GM18507 (cell line): ENCODE measurements at regions not wholly inside any gene's neighbourhood (a gene's known extent, or its start where the extent isn't known, plus 50 kb on each side); places are given as distances from the start of the nearest gene placed in this dataset.
"Not testable (repeated sequence)": the region's sequence is repeated elsewhere in the genome, so short reads cannot be mapped to it uniquely, and the experiment has no call there.

Source experiments
- DNase-seq: peaks from one replicate; pipeline ENCODE4 v3.0.0; 2011; ENCODE audit warnings: low read depth; ENCODE audit not compliant: insufficient read length; ENCODE audit errors: extremely low spot score
- FAIRE-seq: peaks from 2 replicates; lab custom pipeline; 2011; peaks lifted over from hg19 to GRCh38; lab: Jason Lieb, UNC

- FAIRE-seq (no peak), DNase-seq (no peak)
Measured at GRCh38 chr7:11985971-11986370, 154.0 kb upstream of the THSD7A start.

DNA sequence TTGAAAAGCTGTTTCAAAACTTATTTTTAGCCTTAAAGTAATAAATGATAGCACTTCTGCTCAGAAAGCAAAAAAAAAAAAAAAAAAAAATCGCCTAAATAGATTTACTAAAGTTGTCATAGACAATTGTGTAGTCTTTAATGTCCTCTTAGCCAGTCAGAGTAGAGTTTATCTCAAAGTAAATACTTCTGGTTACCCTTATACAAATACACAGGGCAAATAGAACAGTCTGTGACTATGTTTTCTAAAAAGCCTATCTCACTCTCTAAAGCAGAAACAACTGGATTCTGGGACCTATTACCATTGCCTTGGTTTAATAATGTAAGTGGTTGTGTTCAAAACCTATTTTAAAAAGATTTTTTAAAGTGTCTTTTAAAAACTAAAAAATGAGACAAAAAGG lies 156.2 kb upstream of the THSD7A start:
- FAIRE-seq (no peak), DNase-seq (no peak)

DNA sequence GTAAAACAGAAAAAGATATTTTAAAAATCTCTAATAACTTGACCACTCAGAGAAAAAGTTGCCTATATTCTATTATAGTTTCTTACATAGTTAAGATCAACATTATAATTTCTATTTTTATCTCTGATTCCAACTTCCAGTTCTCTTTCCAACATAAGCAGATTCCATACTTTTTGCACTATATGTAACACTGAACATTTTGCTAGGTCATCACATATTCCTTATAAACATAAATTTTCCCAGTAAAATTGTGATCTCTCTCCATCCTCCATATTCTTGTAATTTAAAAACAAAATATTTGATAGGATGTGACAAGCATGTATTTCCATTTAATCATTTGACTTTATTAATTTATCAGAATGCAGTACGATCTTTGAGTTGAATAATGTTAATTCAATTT lies 170.4 kb upstream of the THSD7A start:
- FAIRE-seq (no peak), DNase-seq (no peak)

- FAIRE-seq = no peak
- no peak for DNase-seq
Measured at GRCh38 chr7:12004581-12004980, 172.6 kb upstream of the THSD7A start.

DNA sequence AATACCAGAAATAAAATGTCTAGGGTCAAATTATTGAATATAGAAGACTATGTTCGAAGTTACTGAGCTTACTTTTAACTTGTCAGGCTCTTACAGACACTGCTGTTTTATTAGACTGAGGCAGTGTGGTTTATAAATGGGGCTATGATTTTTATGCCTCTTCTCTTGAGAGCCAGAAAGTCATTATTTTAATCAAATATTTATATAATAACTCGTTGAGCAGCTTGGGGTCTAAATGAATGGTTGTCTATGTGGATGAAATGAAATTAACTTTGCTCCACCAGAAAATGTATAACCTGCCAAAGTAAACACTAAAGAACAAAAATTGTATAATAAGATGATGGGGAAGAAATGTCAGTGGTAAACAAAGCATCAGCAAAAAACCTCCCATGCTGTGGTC lies 175.6 kb upstream of the THSD7A start:
- no peak for DNase-seq
- FAIRE-seq = no peak

DNA sequence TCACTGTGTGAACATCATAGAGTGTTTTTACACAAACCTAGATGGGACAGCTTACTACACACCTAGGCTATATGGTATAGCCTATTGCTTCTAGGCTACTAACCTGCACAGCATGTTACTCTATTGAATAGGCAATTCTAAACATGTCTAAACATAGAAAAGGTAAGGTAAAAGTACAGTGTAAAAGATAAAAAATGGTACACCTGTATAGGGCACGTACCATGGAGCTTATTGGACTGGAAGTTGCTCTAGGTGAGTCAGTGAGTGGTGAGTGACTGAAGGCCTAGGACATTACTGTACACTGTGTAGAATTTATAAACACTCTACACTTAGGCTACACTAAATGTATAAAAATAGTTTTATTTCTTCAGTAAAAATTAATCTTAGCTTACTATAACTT lies 182.0 kb upstream of the THSD7A start:
- FAIRE-seq (no peak), DNase-seq (no peak)

- no peak for DNase-seq
- FAIRE-seq = no peak
Measured at GRCh38 chr7:12016439-12016838, 184.4 kb upstream of the THSD7A start.

DNA sequence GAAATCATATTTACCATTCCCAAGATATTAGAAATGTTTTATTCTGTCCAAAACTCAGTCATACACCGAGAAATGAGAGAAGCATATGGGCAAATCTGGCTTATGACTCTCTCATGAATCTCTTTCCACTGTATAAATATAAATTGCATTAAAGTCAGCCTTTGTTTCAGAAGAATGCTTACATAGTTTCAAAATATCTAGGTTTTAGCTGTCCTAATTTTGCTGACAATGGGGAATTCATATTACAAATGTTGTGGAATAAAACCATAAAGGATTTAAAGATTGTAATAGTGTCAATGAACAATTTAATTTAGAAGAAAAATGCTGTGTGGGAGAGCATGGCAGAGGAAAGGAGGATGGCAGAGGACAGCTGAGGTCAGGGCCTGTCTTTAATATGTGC lies 185.0 kb upstream of the THSD7A start:
- FAIRE-seq (no peak), DNase-seq (no peak)

- FAIRE-seq = not testable (repeated sequence)
Measured at GRCh38 chr7:12022011-12022410, 189.1 kb upstream of the TMEM106B start.

DNA sequence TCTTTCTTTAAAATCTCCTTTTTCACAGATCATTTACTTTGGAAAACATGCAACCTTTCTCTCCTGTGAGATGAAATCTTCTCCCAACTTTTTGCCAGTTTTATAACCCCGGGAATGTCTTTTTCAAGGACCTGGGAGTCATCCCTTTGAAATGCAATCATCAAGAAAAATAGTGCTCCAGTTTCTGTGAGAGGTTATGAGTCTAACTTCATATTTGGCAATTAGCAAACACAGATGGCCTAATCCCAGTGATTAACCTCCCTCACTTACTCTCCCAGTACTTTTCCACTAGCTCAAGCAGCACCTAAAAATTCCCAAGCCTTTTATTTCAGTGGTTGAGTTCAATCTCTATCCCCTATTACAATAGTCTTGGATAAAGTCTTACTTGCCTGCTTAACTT lies 185.8 kb upstream of the TMEM106B start:
- no peak for FAIRE-seq

More at GRCh38 chr7:12022011-12022410, 189.1 kb upstream of the TMEM106B start:
- DNase-seq = not testable (repeated sequence)

GRCh38 chr7:12028508-12028907 lies 182.6 kb upstream of the TMEM106B start:
- DNase-seq = no peak
- no peak for FAIRE-seq

More for the DNA sequence above, 185.8 kb upstream of the TMEM106B start:
- DNase-seq = no peak

DNA sequence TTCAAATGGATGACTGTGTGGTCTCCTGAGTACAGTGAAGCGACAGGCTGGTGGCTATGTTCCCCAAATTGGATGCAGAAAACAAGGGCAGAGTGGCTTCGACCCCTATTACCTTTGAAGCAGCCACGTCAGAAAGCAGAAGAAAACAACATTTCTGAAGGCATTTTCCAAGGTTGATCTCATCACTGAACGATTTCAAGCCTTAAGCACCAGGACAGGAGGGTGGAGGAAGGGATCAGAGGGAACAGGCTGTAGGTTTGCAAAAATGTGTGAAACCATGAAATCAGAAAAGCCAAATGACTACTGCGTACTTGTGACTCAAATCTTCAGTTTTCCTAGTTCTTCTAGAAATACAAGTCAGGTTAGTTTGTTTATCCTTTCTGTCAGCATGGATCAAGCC lies 181.0 kb upstream of the TMEM106B start:
- FAIRE-seq (no peak), DNase-seq (no peak)

- FAIRE-seq (no peak), DNase-seq (no peak)
Measured at GRCh38 chr7:12031186-12031585, 179.9 kb upstream of the TMEM106B start.

GRCh38 chr7:12031638-12032037 lies 179.5 kb upstream of the TMEM106B start:
- DNase-seq (no peak), FAIRE-seq (no peak)

- FAIRE-seq (no peak), DNase-seq (no peak)
Measured at GRCh38 chr7:12032146-12032545, 178.9 kb upstream of the TMEM106B start.

GRCh38 chr7:12043457-12043856 lies 167.6 kb upstream of the TMEM106B start:
- FAIRE-seq, DNase-seq: not testable (repeated sequence)

GRCh38 chr7:12052211-12052610 lies 158.9 kb upstream of the TMEM106B start:
- FAIRE-seq (no peak), DNase-seq (no peak)

GRCh38 chr7:12053561-12053960 lies 157.5 kb upstream of the TMEM106B start:
- FAIRE-seq (no peak), DNase-seq (no peak)

GRCh38 chr7:12054830-12055229 lies 156.3 kb upstream of the TMEM106B start:
- DNase-seq = no peak

GRCh38 chr7:12056381-12056780 lies 154.7 kb upstream of the TMEM106B start:
- DNase-seq = no peak
- FAIRE-seq = no peak

More at GRCh38 chr7:12054830-12055229, 156.3 kb upstream of the TMEM106B start:
- no peak for FAIRE-seq

GRCh38 chr7:12056977-12057376 lies 154.1 kb upstream of the TMEM106B start:
- DNase-seq (no peak), FAIRE-seq (no peak)

DNA sequence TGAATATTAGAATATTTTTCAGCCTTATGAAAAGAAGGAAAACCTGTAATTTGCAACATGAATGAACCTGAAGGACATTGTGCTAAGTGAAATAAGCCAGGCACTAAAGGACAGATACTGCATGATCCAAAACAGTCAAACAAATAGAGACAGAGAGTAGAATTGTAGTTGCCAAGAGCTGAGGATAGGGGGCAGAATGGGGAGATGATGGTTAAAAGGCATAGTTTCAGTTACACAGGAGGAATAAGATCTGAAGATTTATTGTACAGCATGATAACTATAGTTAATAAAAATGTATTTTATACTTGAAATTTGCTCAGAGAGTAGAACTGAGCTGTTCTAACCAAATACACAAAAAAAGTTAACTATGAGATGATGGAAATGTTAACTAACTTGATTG lies 149.0 kb upstream of the TMEM106B start:
- FAIRE-seq (peak; percentile 18), DNase-seq (no peak)
